Nephron (organoid): ENCODE measurements at regions not wholly inside any gene's neighbourhood (a gene's known extent, or its start where the extent isn't known, plus 50 kb on each side); places are given as distances from the start of the nearest gene placed in this dataset.

Experiments
- H3K27ac Mint-ChIP-seq, 3 experiments: 2 replicates each; pipeline ENCODE4 v1.8.0; 2020; ENCODE audit warnings: mixed read lengths in 3 of 3, mild to moderate bottlenecking in 2 of 3, moderate library complexity in 1 of 3
- H3K27me3 Mint-ChIP-seq: 2 replicates; pipeline ENCODE4 v1.8.0; 2021; ENCODE audit warnings: low read depth, mild to moderate bottlenecking, moderate library complexity, mixed read lengths
- H3K36me3 Mint-ChIP-seq: 2 replicates; pipeline ENCODE4 v1.8.0; 2020; ENCODE audit warnings: low read depth, mixed read lengths
- H3K4me1 Mint-ChIP-seq: 2 replicates; pipeline ENCODE4 v1.8.0; 2020; ENCODE audit warnings: mixed read lengths
- H3K4me3 Mint-ChIP-seq, 3 experiments: 2 replicates each; pipeline ENCODE4 v1.8.0; 2020; ENCODE audit warnings: mild to moderate bottlenecking in 3 of 3, mixed read lengths in 3 of 3, moderate library complexity in 2 of 3
- H3K9me3 Mint-ChIP-seq: 2 replicates; pipeline ENCODE4 v1.8.0; 2020; ENCODE audit warnings: mixed read lengths
- CTCF ChIP-seq, 3 experiments: fragments of 200-600 bp; sonication (generic); IDR thresholded peaks; one replicate each; pipeline ENCODE4 v1.5.0; 2021; ENCODE audit warnings: antibody characterized with exemption in 3 of 3; ENCODE audit not compliant: unreplicated experiment in 3 of 3

GRCh38 chr9:108277216-108277615 lies 578.6 kb downstream of the ACTL7B start:
- Mint-ChIP-seq H3K4me3 (no peak overlapping the region), H3K9me3 (peaks cover 2% of the 10 kb centered on the region), H3K27me3 (peaks cover 15% of the 10 kb centered on the region), H3K36me3 (no peaks in the 10 kb centered on the region), H3K4me1 (peaks cover 25% of the 10 kb centered on the region), H3K27ac (no peak overlapping the region)
- no peak for TF ChIP-seq CTCF (IDR thresholded peaks at IDR 0.05; ENCODE audit: unreplicated experiment in 3 of 3)

GRCh38 chr9:108275906-108276305 lies 579.9 kb downstream of the ACTL7B start:
- no peak for TF ChIP-seq CTCF (IDR thresholded peaks at IDR 0.05; ENCODE audit: unreplicated experiment in 3 of 3)
- Mint-ChIP-seq H3K27me3 (peaks cover 15% of the 10 kb centered on the region), H3K9me3 (peaks cover 2% of the 10 kb centered on the region), H3K36me3 (no peaks in the 10 kb centered on the region), H3K4me3 (no peak overlapping the region), H3K27ac (no peak overlapping the region), H3K4me1 (peaks cover 37% of the 10 kb centered on the region)

- TF ChIP-seq CTCF (IDR thresholded peaks at IDR 0.05; ENCODE audit: unreplicated experiment in 3 of 3), result no peak
- H3K27me3 Mint-ChIP-seq, result peaks cover 13% of the 10 kb centered on the region
- H3K4me1 Mint-ChIP-seq, result peaks cover 37% of the 10 kb centered on the region
- no peak overlapping the region for H3K27ac Mint-ChIP-seq
- no peak overlapping the region for H3K4me3 Mint-ChIP-seq
- peaks cover 2% of the 10 kb centered on the region for H3K9me3 Mint-ChIP-seq
- no peaks in the 10 kb centered on the region for H3K36me3 Mint-ChIP-seq
Observed at GRCh38 chr9:108274971-108275370, 580.8 kb downstream of the ACTL7B start.

GRCh38 chr9:108273988-108274387 lies 581.8 kb downstream of the ACTL7B start:
- no peak overlapping the region for H3K27ac Mint-ChIP-seq
- peaks cover 2% of the 10 kb centered on the region for H3K9me3 Mint-ChIP-seq
- H3K4me1 Mint-ChIP-seq, result peaks cover 37% of the 10 kb centered on the region
- no peak for TF ChIP-seq CTCF (IDR thresholded peaks at IDR 0.05; ENCODE audit: unreplicated experiment in 3 of 3)
- H3K27me3 Mint-ChIP-seq, result peaks cover 9% of the 10 kb centered on the region
- H3K36me3 Mint-ChIP-seq, result no peaks in the 10 kb centered on the region
- H3K4me3 Mint-ChIP-seq, result no peak overlapping the region

GRCh38 chr9:108272349-108272899 lies 583.4 kb downstream of the ACTL7B start:
- H3K4me1 Mint-ChIP-seq, result peaks cover 34% of the 10 kb centered on the region
- TF ChIP-seq CTCF (IDR thresholded peaks at IDR 0.05; ENCODE audit: unreplicated experiment in 3 of 3), result peak; percentile 23 to 46 (median 27)
- H3K9me3 Mint-ChIP-seq, result no peaks in the 10 kb centered on the region
- no peaks in the 10 kb centered on the region for H3K36me3 Mint-ChIP-seq
- H3K4me3 Mint-ChIP-seq, result peak overlapping the region; percentile 22 to 58 (median 54)
- peaks cover 13% of the 10 kb centered on the region for H3K27me3 Mint-ChIP-seq
- peak overlapping the region; percentile 83 to 89 (median 87) for H3K27ac Mint-ChIP-seq

- H3K27ac Mint-ChIP-seq, result peak overlapping the region; percentile 83 to 89 (median 87)
- H3K4me3 Mint-ChIP-seq, result peak overlapping the region; percentile 22 to 58 (median 54)
- H3K9me3 Mint-ChIP-seq, result no peaks in the 10 kb centered on the region
- H3K4me1 Mint-ChIP-seq, result peaks cover 34% of the 10 kb centered on the region
- peaks cover 13% of the 10 kb centered on the region for H3K27me3 Mint-ChIP-seq
- no peaks in the 10 kb centered on the region for H3K36me3 Mint-ChIP-seq
- no peak for TF ChIP-seq CTCF (IDR thresholded peaks at IDR 0.05; ENCODE audit: unreplicated experiment in 3 of 3)
Observed at GRCh38 chr9:108271646-108272348, 584.0 kb downstream of the ACTL7B start.
